ENCODE measurements at regions not wholly inside any gene's neighbourhood (a gene's known extent, or its start where the extent isn't known, plus 50 kb on each side); places are given as distances from the start of the nearest gene placed in this dataset.

DNA sequence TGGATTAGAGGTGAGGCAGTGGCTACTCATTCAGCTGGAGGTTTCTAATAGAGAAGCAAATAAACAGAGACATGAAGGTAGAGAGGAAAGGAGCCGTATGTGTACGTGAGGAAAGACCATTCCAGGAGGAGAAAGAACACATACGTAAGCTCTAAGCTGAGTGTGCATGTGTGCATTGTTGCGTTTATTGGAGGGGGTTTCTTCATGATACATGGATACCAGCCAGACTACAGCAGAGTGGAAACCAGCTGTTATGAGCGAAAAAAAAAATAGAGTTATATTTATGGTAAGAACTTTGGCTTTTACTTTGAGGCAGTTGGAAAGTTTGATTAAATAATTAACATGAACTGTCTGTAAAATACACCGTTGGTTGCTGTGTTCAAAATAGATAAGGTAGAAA, 173.4 kb upstream of the RGS18 start:
- TF ChIP-seq CTCF (IDR thresholded peaks at IDR 0.05): no peak
- no peak for TF ChIP-seq POLR2A (IDR thresholded peaks at IDR 0.05)
- TF ChIP-seq EP300 (IDR thresholded peaks at IDR 0.05): no peak
- TF ChIP-seq POLR2AphosphoS5 (IDR thresholded peaks at IDR 0.05): no peak
- Histone ChIP-seq H3K27ac (no peak overlapping the region), H3K9me3 (no peaks in the 10 kb centered on the region), H3K36me3 (no peaks in the 10 kb centered on the region), H3K4me1 (no peaks in the 10 kb centered on the region), H3K27me3 (no peaks in the 10 kb centered on the region), H3K4me3 (no peak overlapping the region)
- 65% methylated on average over 6 of the region's 6 CpGs for WGBS
- DNase-seq (ENCODE audit: low spot score in 2 of 2): no peak

GRCh38 chr1:191992118-191992517, 166.1 kb upstream of the RGS18 start:
- H3K9me3 ChIP-seq: no peaks in the 10 kb centered on the region
- DNase-seq (ENCODE audit: low spot score in 2 of 2): no peak
- no peaks in the 10 kb centered on the region for H3K4me1 ChIP-seq
- H3K27me3 ChIP-seq: no peaks in the 10 kb centered on the region
- H3K36me3 ChIP-seq: no peaks in the 10 kb centered on the region
- H3K4me3 ChIP-seq: no peak overlapping the region
- no peak for TF ChIP-seq POLR2AphosphoS5 (IDR thresholded peaks at IDR 0.05)
- TF ChIP-seq EP300 (IDR thresholded peaks at IDR 0.05): no peak
- TF ChIP-seq CTCF (IDR thresholded peaks at IDR 0.05): no peak
- TF ChIP-seq POLR2A (IDR thresholded peaks at IDR 0.05): no peak
- H3K27ac ChIP-seq: no peak overlapping the region

DNA sequence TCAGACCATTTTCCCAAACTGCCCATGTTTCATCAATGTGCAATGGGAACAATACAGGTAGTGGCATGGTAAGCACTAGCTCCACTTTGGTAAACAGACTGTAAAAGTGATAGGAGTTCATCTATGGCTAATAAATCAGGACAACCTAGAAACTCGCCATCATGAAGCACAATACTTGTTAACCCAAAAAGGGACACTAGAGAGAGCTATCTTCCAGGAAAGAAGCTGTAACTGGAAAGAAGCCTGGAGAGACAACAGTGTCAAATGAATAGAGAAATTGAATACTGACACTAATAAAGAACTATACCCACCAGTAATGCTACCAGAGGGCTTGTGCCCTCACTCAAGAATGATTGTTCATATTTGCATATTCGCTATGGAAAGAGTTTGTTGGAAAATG, 164.7 kb upstream of the RGS18 start:
- no peaks in the 10 kb centered on the region for H3K36me3 ChIP-seq
- H3K27me3 ChIP-seq: no peaks in the 10 kb centered on the region
- no peak overlapping the region for H3K4me3 ChIP-seq
- H3K4me1 ChIP-seq: no peaks in the 10 kb centered on the region
- WGBS: 68% methylated on average over 2 of the region's 2 CpGs
- H3K9me3 ChIP-seq: no peaks in the 10 kb centered on the region
- no peak for DNase-seq (ENCODE audit: low spot score in 2 of 2)
- no peak overlapping the region for H3K27ac ChIP-seq
- TF ChIP-seq EP300 (IDR thresholded peaks at IDR 0.05) (no peak), POLR2A (IDR thresholded peaks at IDR 0.05) (no peak), POLR2AphosphoS5 (IDR thresholded peaks at IDR 0.05) (no peak), CTCF (IDR thresholded peaks at IDR 0.05) (no peak)

- Histone ChIP-seq H3K36me3 (no peaks in the 10 kb centered on the region), H3K27ac (no peak overlapping the region), H3K4me1 (no peaks in the 10 kb centered on the region), H3K9me3 (no peaks in the 10 kb centered on the region), H3K4me3 (no peak overlapping the region), H3K27me3 (no peaks in the 10 kb centered on the region)
- no peak for DNase-seq (ENCODE audit: low spot score in 2 of 2)
- 95% methylated on average over 3 of the region's 3 CpGs for WGBS
- TF ChIP-seq CTCF (IDR thresholded peaks at IDR 0.05) (no peak), POLR2AphosphoS5 (IDR thresholded peaks at IDR 0.05) (no peak), EP300 (IDR thresholded peaks at IDR 0.05) (no peak), POLR2A (IDR thresholded peaks at IDR 0.05) (no peak)
Measured at GRCh38 chr1:192002063-192002462, 156.2 kb upstream of the RGS18 start.

- 91% methylated on average over 5 of the region's 5 CpGs for WGBS
- H3K4me3 ChIP-seq: no peak overlapping the region
- TF ChIP-seq EP300 (IDR thresholded peaks at IDR 0.05) (no peak), POLR2AphosphoS5 (IDR thresholded peaks at IDR 0.05) (no peak), POLR2A (IDR thresholded peaks at IDR 0.05) (no peak), CTCF (IDR thresholded peaks at IDR 0.05) (no peak)
- H3K27ac ChIP-seq: no peak overlapping the region
- H3K36me3 ChIP-seq: no peaks in the 10 kb centered on the region
- no peak for DNase-seq (ENCODE audit: low spot score in 2 of 2)
- H3K9me3 ChIP-seq: no peaks in the 10 kb centered on the region
- H3K27me3 ChIP-seq: no peaks in the 10 kb centered on the region
- H3K4me1 ChIP-seq: no peaks in the 10 kb centered on the region
Measured at GRCh38 chr1:192003295-192004077, 154.8 kb upstream of the RGS18 start.

All from suprapubic skin (tissue), 4 donors.